Left ventricle myocardium inferior (tissue), 1 donor: ENCODE measurements at regions not wholly inside any gene's neighbourhood (a gene's known extent, or its start where the extent isn't known, plus 50 kb on each side); places are given as distances from the start of the nearest gene placed in this dataset.

Experiments used
- DNase-seq: peaks from one replicate; pipeline ENCODE4 v3.0.0-alpha.2; 2020
- H3K27ac ChIP-seq: fragments of 200-600 bp; replicated peaks from 2 replicates; pipeline ENCODE4 v1.8.0; 2021
- H3K27me3 ChIP-seq: fragments of 200-600 bp; 2 replicates; pipeline ENCODE4 v1.8.0; 2021; ENCODE audit warnings: low read depth
- H3K36me3 ChIP-seq: fragments of 200-600 bp; 2 replicates; pipeline ENCODE4 v1.8.0; 2021
- H3K4me1 ChIP-seq: fragments of 200-600 bp; 2 replicates; pipeline ENCODE4 v1.8.0; 2021
- H3K4me3 ChIP-seq: fragments of 200-600 bp; 2 replicates; pipeline ENCODE4 v1.8.0; 2021; ENCODE audit warnings: mild to moderate bottlenecking, moderate library complexity
- H3K9me3 ChIP-seq: fragments of 200-600 bp; replicated peaks from 2 replicates; pipeline ENCODE4 v1.8.0; 2021
- intact Hi-C: fragments of 100-400 bp; cut with micrococcal nuclease; formaldehyde crosslinking; loops from one replicate; pipeline ENCODE4 v1.11.0; 2022
- TF ChIP-seq, protein P1 (sequence below): fragments of 200-600 bp; IDR thresholded peaks from 2 replicates; pipeline ENCODE4 v1.8.0; 2021; ENCODE audit warnings: antibody characterized with exemption, mild to moderate bottlenecking, borderline replicate concordance
- donor health status: DM: no; HTN: yes; CAD: no; lungs with severe emphysema.

GRCh38 chr10:106402458-106402857 lies 762.0 kb downstream of the SORCS1 start:
- Histone ChIP-seq H3K27me3 (no peaks in the 10 kb centered on the region), H3K9me3 (no peaks in the 10 kb centered on the region), H3K4me3 (no peak overlapping the region), H3K36me3 (no peaks in the 10 kb centered on the region), H3K4me1 (no peaks in the 10 kb centered on the region), H3K27ac (no peak overlapping the region)
- DNase-seq, result no peak
- intact Hi-C loops, result no loop called here
- TF ChIP-seq, protein P1, sequence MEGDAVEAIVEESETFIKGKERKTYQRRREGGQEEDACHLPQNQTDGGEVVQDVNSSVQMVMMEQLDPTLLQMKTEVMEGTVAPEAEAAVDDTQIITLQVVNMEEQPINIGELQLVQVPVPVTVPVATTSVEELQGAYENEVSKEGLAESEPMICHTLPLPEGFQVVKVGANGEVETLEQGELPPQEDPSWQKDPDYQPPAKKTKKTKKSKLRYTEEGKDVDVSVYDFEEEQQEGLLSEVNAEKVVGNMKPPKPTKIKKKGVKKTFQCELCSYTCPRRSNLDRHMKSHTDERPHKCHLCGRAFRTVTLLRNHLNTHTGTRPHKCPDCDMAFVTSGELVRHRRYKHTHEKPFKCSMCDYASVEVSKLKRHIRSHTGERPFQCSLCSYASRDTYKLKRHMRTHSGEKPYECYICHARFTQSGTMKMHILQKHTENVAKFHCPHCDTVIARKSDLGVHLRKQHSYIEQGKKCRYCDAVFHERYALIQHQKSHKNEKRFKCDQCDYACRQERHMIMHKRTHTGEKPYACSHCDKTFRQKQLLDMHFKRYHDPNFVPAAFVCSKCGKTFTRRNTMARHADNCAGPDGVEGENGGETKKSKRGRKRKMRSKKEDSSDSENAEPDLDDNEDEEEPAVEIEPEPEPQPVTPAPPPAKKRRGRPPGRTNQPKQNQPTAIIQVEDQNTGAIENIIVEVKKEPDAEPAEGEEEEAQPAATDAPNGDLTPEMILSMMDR, result no peak

DNA sequence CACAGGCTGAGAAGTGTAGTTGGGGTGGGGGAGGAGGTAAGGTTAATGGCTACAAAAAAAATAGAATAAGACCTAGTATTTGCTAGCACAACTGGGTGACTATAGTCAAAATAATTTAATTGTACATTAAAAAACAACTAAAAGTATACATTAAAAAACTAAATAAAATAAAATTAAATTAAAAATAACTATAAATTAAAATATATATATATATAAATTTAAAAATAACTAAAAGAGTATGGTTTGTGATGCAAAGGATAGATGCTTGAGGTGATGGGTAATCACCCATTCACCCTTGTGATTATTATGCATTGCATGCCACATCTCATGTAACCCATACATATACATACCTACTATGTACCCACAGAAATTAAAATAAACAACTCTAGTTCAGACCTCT lies 762.5 kb downstream of the SORCS1 start:
- DNase-seq, result no peak
- no peaks in the 10 kb centered on the region for H3K9me3 ChIP-seq
- no peaks in the 10 kb centered on the region for H3K27me3 ChIP-seq
- intact Hi-C loops, result no loop called here
- no peak overlapping the region for H3K27ac ChIP-seq
- H3K36me3 ChIP-seq, result no peaks in the 10 kb centered on the region
- TF ChIP-seq, protein P1, result no peak
- no peaks in the 10 kb centered on the region for H3K4me1 ChIP-seq
- H3K4me3 ChIP-seq, result no peak overlapping the region

DNA sequence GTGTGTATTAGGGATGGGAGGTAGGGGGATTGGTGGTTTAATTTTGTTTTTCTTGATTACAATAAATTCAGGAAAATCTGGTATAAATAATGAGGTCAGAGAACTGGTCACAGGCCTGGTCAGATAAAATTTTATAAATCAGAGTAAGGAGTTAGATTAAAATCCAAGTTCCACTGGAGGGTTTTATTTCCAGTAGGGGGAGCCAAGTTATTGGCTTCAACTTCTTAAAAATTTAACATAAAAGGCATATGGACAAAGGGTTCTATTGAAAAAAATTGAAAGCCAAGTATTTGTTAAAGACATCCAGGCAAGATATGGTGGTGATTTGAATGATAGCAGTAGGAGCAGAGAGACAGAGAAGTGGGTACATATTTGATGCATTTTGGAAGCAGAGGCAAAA lies 763.3 kb downstream of the SORCS1 start:
- H3K9me3 ChIP-seq, result no peaks in the 10 kb centered on the region
- TF ChIP-seq, protein P1, result no peak
- DNase-seq, result no peak
- H3K27me3 ChIP-seq, result no peaks in the 10 kb centered on the region
- H3K36me3 ChIP-seq, result no peaks in the 10 kb centered on the region
- no peak overlapping the region for H3K4me3 ChIP-seq
- H3K27ac ChIP-seq, result no peak overlapping the region
- H3K4me1 ChIP-seq, result peaks cover 5% of the 10 kb centered on the region
- intact Hi-C loops, result no loop called here

- H3K9me3 ChIP-seq, result no peaks in the 10 kb centered on the region
- no peaks in the 10 kb centered on the region for H3K36me3 ChIP-seq
- H3K27me3 ChIP-seq, result no peaks in the 10 kb centered on the region
- intact Hi-C loops, result no loop called here
- TF ChIP-seq, protein P1, result no peak
- DNase-seq, result no peak
- H3K4me1 ChIP-seq, result peaks cover 13% of the 10 kb centered on the region
- H3K27ac ChIP-seq, result no peak overlapping the region
- H3K4me3 ChIP-seq, result no peak overlapping the region
These were observed 765.4 kb downstream of the SORCS1 start for GRCh38 chr10:106399112-106399511.

GRCh38 chr10:106396192-106396591 lies 768.3 kb downstream of the SORCS1 start:
- TF ChIP-seq, protein P1, result no peak
- no peak overlapping the region for H3K4me3 ChIP-seq
- no peaks in the 10 kb centered on the region for H3K27me3 ChIP-seq
- peaks cover 13% of the 10 kb centered on the region for H3K4me1 ChIP-seq
- H3K36me3 ChIP-seq, result no peaks in the 10 kb centered on the region
- H3K27ac ChIP-seq, result no peak overlapping the region
- intact Hi-C loops, result no loop called here
- H3K9me3 ChIP-seq, result no peaks in the 10 kb centered on the region
- no peak for DNase-seq
